Transverse colon (tissue), 4 donors: ENCODE measurements at regions not wholly inside any gene's neighbourhood (a gene's known extent, or its start where the extent isn't known, plus 50 kb on each side); places are given as distances from the start of the nearest gene placed in this dataset.

Experiments used
- DNase-seq: peaks from one replicate; pipeline ENCODE4 v3.0.0-alpha.2; 2019
- H3K27ac ChIP-seq, 4 donors: fragments of 200-600 bp; sonication (generic); 2 replicates each; pipeline ENCODE4 v1.5.1; 2016 to 2018; ENCODE audit warnings: inconsistent platforms in 4 of 4
- H3K27me3 ChIP-seq: fragments of 200-600 bp; sonication (generic); 2 replicates; pipeline ENCODE4 v1.5.1; 2017; ENCODE audit warnings: inconsistent platforms
- H3K36me3 ChIP-seq, 4 donors: fragments of 200-600 bp; sonication (generic); 2 replicates each; pipeline ENCODE4 v1.5.1; 2017 to 2019; ENCODE audit warnings: inconsistent platforms in 4 of 4
- H3K4me1 ChIP-seq, 4 donors: fragments of 200-600 bp; sonication (generic); 2 replicates each; pipeline ENCODE4 v1.5.1; 2017 to 2020; ENCODE audit warnings: inconsistent platforms in 4 of 4
- H3K4me3 ChIP-seq, 4 donors: fragments of 200-600 bp; sonication (generic); 1 replicate in 1 of 4; 2 replicates in 3 of 4; pipeline versions ENCODE4 v1.5.1 to v1.6.1; 2017 to 2019; ENCODE audit warnings: inconsistent platforms in 4 of 4
- H3K9me3 ChIP-seq, 2 donors: fragments of 200-600 bp; sonication (generic); 2 replicates each; pipeline ENCODE4 v1.5.1; 2017 to 2019; ENCODE audit warnings: inconsistent platforms in 2 of 2
- CTCF ChIP-seq, 5 experiments: fragments of 200-600 bp in 3 of 5; fragments of 450-650 bp in 2 of 5; sonication (generic) in 3 of 5; IDR thresholded peaks; 1 replicate in 2 of 5; 2 replicates in 3 of 5; pipeline ENCODE4 v1.5.1; 2016 to 2017; ENCODE audit warnings: antibody characterized with exemption in 5 of 5, inconsistent platforms in 3 of 5, mild to moderate bottlenecking in 2 of 5, moderate library complexity in 1 of 5
- EP300 ChIP-seq: sonication (generic); formaldehyde crosslinking; IDR thresholded peaks from one replicate; pipeline ENCODE4 v1.6.1; 2017; ENCODE audit warnings: antibody characterized with exemption, low read depth
- POLR2A ChIP-seq: fragments of 450-650 bp; IDR thresholded peaks from one replicate; pipeline ENCODE4 v1.6.1; 2016; ENCODE audit warnings: antibody characterized with exemption, mild to moderate bottlenecking, moderate library complexity
- POLR2AphosphoS5 ChIP-seq, 3 donors: sonication (generic); formaldehyde crosslinking; IDR thresholded peaks; one replicate each; pipeline ENCODE4 v1.6.1; 2016; ENCODE audit warnings: antibody characterized with exemption in 3 of 3
- WGBS, 2 donors: methylation state at CpG; one replicate each; pipeline ENCODE4 v1.1.5; 2018; ENCODE audit warnings: low coverage in 1 of 2; 5-methylcytosine and 5-hydroxymethylcytosine counted together
- in situ Hi-C, 4 donors: fragments of 200-750 bp; cut with MboI; loops; one replicate each; pipeline versions ENCODE4 v1.15.0 to v1.15.1; 2017; ENCODE audit warnings: low sequenced_read_pairs in 3 of 4, low pct_ligation_motif_present in 1 of 4, low pct_unique_long_range_greater_than_20kb in 1 of 4
- intact Hi-C: fragments of 100-400 bp; cut with DNase I; formaldehyde crosslinking; loops from one replicate; pipeline ENCODE4 v1.15.1; 2023; ENCODE audit warnings: low total_unique reads

GRCh38 chr4:59987289-59987688 is 1212.8 kb upstream of the ADGRL3 start:
- Histone ChIP-seq H3K9me3 (no peaks in the 10 kb centered on the region), H3K4me1 (no peaks in the 10 kb centered on the region), H3K27me3 (no peaks in the 10 kb centered on the region), H3K36me3 (no peaks in the 10 kb centered on the region), H3K4me3 (no peak overlapping the region), H3K27ac (no peak overlapping the region)
- in situ Hi-C loops, result no loop called here
- no peak for DNase-seq
- intact Hi-C loops, result no loop called here
- WGBS, 2 donors, result 87% methylated on average over 1 of the region's 1 CpG; no CpG with 5 or more reads in 1 of the 2 donors
- TF ChIP-seq CTCF (IDR thresholded peaks at IDR 0.05) (no peak), POLR2A (no peak), POLR2AphosphoS5 (IDR thresholded peaks at IDR 0.05) (no peak), EP300 (no peak)

GRCh38 chr4:59994118-59994517 is 1206.0 kb upstream of the ADGRL3 start:
- in situ Hi-C loops (no loop called here), intact Hi-C loops (no loop called here)
- TF ChIP-seq POLR2AphosphoS5 (IDR thresholded peaks at IDR 0.05) (no peak), CTCF (IDR thresholded peaks at IDR 0.05) (no peak), POLR2A (no peak), EP300 (no peak)
- no peaks in the 10 kb centered on the region for H3K4me1 ChIP-seq
- no peak overlapping the region for H3K4me3 ChIP-seq
- H3K27ac ChIP-seq, result no peak overlapping the region
- no peaks in the 10 kb centered on the region for H3K9me3 ChIP-seq
- DNase-seq, result no peak
- H3K27me3 ChIP-seq, result no peaks in the 10 kb centered on the region
- WGBS, 2 donors, result 56% methylated on average over 1 of the region's 1 CpG; no CpG with 5 or more reads in 1 of the 2 donors
- H3K36me3 ChIP-seq, result no peaks in the 10 kb centered on the region

GRCh38 chr4:60002603-60003337 is 1197.4 kb upstream of the ADGRL3 start:
- no peaks in the 10 kb centered on the region for H3K4me1 ChIP-seq
- no peaks in the 10 kb centered on the region for H3K27me3 ChIP-seq
- no peak overlapping the region for H3K27ac ChIP-seq
- TF ChIP-seq CTCF (IDR thresholded peaks at IDR 0.05) (no peak), POLR2AphosphoS5 (IDR thresholded peaks at IDR 0.05) (no peak), EP300 (no peak), POLR2A (no peak)
- no peak for DNase-seq
- no peaks in the 10 kb centered on the region for H3K36me3 ChIP-seq
- WGBS, 2 donors, result 48 to 51% methylated on average over 3 of the region's 3 CpGs
- intact Hi-C loops, result no loop called here
- in situ Hi-C loops, result no loop called here
- H3K9me3 ChIP-seq, result peaks cover 0 to 5% of the 10 kb centered on the region in 2 donors
- H3K4me3 ChIP-seq, result no peak overlapping the region

GRCh38 chr4:60013464-60014184 is 1186.5 kb upstream of the ADGRL3 start:
- TF ChIP-seq EP300, result no peak
- TF ChIP-seq POLR2AphosphoS5 (IDR thresholded peaks at IDR 0.05), result no peak
- TF ChIP-seq CTCF (IDR thresholded peaks at IDR 0.05), result no peak
- TF ChIP-seq POLR2A, result no peak
- DNase-seq, result no peak
- H3K27ac ChIP-seq, result no peak overlapping the region
- no peaks in the 10 kb centered on the region for H3K4me1 ChIP-seq
- in situ Hi-C loops (no loop called here), intact Hi-C loops (no loop called here)
- H3K4me3 ChIP-seq, result no peak overlapping the region
- WGBS, 2 donors, result 83 to 86% methylated on average over 2 of the region's 2 CpGs
- H3K27me3 ChIP-seq, result no peaks in the 10 kb centered on the region
- H3K36me3 ChIP-seq, result no peaks in the 10 kb centered on the region
- H3K9me3 ChIP-seq, result no peaks in the 10 kb centered on the region
